H1 (cell line): ENCODE measurements at regions not wholly inside any gene's neighbourhood (a gene's known extent, or its start where the extent isn't known, plus 50 kb on each side); places are given as distances from the start of the nearest gene placed in this dataset.

ENCODE experiments used
- TF ChIP-seq, protein P1 (sequence below): IDR thresholded peaks from 2 replicates; pipeline ENCODE4 v1.6.1; 2012; ENCODE audit warnings: low read length, inconsistent platforms

DNA sequence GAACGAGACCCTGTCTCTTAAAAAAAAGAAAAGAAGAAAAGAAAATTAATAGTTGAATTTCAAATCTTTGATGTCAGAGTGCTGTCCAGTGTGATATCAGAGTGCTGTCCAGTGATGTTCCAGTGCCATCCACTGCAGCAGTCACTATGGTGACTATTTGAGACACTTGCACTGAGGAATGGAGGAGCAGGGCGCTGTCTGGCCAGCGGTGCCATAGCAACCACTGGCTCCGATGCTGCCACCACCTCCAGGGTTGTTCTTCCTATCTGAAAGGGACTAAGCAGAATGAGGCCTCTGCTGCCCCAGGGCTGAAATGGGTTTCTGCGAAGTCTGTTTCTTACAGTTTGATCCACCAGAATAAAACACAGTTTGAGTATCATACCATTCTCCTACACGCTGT is 272.9 kb downstream of the NUAK1 start (continued):
- TF ChIP-seq, protein P1, sequence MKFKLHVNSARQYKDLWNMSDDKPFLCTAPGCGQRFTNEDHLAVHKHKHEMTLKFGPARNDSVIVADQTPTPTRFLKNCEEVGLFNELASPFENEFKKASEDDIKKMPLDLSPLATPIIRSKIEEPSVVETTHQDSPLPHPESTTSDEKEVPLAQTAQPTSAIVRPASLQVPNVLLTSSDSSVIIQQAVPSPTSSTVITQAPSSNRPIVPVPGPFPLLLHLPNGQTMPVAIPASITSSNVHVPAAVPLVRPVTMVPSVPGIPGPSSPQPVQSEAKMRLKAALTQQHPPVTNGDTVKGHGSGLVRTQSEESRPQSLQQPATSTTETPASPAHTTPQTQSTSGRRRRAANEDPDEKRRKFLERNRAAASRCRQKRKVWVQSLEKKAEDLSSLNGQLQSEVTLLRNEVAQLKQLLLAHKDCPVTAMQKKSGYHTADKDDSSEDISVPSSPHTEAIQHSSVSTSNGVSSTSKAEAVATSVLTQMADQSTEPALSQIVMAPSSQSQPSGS: no peak
- TF ChIP-seq, all 59 proteins: peak for 0
